HG03354 (cell line): ENCODE measurements at regions not wholly inside any gene's neighbourhood (a gene's known extent, or its start where the extent isn't known, plus 50 kb on each side); places are given as distances from the start of the nearest gene placed in this dataset.
"Not testable (repeated sequence)": the region's sequence is repeated elsewhere in the genome, so short reads cannot be mapped to it uniquely, and the experiment has no call there.

Experiments
- ATAC-seq: cut with Tn5 transposase; IDR thresholded peaks from one replicate; pipeline ENCODE4 v1.9.1; 2021; ENCODE audit warnings: mild to moderate bottlenecking; ENCODE audit not compliant: unreplicated experiment, poor library complexity, severe bottlenecking

DNA sequence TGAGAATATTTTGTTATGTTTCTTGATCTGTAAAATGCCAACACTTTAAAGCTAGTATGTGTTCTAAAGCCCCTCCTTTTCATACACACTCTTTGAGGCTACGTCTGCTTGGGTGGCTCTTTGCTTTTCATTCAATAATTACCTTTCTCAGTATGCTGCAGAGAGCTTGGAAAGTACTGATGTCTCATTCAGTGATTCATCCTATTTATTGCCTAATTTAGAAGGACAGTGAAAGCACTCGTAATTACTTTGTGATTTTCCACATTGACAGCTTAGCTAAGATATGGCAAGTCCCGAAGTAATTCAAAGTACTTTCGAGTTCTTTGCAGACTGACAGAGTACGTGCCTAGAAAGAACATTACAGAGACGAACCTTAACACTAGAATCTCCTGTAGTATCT, 57.2 kb downstream of the BMP15 start:
- no peak for ATAC-seq

DNA sequence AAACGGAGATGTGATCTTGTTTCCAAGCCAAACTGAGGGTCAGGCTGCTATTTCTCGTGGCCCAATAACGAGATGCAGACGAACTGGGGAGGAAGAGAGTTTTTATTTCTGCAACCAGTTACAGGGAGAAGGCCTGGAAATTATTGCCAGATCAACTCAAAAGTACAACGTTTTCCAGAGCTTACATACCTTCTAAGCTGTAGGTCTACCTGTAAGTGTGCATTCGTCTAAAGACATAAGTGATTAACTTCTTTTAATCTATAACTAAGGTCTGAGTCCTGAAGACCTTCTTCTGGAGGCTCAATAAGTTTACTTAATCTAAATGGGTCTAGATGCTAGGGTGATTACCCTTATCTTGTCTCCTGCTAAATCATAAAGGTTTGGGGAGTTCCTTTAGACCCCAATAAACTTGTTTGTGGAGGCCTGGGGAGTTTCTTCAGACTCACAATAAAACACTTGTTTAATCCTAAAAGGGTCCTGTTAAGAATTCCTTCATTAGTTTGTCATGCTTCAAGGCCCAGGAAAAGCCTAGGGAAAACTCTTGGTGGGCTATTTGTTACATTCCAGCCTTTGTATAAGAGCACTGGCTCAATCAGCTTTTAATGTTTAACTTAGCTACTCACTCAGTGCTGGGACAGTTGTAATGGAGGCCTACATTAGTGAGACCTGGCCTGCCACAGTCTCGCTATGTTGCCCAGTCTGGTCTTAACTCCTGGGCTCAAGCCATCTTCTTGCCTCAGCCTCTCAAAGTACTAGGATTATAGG, 58.5 kb downstream of the BMP15 start:
- ATAC-seq = not testable (repeated sequence)

DNA sequence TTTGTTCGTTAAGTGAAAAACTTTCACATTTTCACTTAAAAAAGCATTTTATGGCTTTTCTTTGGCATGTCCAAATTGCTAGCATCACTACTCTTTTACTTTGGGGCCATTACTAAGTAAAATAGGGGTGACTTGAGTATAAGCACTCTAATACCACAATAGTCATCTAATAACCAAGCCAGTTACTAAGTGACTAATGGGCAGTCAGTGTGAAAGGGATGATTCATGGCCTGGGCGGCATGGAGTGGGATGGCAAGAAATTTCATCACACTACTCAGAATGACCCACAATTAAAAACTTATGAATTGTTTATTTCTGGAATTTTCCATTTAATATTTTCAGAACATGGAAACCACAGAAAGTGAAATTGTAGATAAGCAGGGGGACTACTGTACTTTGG, 60.9 kb downstream of the BMP15 start:
- peak; percentile 86 for ATAC-seq

DNA sequence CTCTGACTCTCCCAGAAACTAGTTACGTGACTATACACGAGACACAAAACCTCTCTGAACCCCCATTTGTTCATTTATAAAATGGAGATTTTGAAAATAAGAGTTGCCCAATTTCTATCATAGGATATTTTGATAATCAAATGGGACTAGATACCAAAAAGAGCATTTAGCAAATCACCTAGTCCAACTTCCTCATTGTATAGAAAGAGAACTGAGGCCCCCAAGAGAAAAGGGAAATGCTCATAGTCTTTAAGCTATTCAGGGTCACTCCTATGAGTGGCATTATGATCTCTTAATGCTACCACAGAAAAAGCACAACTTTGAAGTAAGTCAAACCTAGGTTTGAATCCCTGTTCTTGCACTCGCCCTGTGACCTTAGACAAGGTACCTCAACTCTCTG, 62.7 kb downstream of the BMP15 start:
- ATAC-seq = no peak

DNA sequence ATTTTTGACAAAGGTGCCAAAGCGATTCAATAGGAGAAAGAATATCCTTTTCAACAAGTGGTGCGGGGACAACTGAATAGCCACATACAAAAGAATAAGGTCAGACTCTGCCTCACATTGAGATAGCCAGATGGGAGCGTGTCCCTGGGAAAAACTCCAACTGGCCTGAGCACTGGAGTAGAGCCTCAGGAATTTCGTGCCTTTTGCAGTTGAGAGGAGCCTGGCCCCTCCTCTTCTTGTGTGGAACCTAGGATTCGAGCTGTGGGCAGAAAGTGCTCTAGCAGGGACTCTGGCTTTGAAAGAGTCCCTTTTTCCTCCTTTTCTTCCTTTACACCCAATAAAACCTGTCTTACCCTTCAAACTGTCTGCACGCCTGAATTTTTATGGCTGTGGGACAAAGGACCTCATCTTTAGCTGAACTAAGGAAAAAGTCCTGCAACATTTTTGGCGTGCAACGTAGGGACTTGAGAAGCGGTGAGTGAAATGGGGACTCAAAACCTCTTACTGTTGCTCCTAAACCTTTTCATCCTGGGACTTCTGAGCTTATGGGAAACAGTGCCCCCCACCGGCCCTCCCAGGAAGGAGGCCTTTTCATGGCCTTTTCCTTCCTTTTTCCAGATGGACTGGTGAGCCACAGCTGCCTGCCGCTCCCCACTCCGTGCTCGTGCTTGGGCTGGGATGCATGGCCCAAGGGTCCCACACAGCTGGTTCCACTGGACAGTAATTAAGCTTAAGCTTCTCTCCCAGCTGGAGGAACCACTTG, 68.6 kb downstream of the BMP15 start:
- no peak for ATAC-seq

DNA sequence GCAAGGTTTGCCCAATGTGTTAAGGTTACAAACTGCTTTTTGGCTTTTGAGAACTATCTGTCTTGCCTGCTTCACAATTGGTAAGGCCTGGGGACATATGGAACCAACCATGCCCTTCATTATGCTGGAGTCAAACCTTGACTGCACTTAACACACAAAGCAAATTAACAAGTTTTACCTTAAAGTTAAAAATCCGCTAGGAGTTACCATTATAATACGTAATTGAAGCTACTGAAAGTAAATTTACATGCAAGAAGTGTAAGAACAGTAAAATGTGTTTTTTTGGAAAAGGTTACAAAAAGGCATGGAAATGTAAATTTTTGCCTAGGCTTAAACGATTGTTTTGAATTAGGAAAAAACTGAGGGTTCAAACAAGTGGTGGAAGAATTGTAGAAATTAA, 69.7 kb downstream of the BMP15 start:
- no peak for ATAC-seq

DNA sequence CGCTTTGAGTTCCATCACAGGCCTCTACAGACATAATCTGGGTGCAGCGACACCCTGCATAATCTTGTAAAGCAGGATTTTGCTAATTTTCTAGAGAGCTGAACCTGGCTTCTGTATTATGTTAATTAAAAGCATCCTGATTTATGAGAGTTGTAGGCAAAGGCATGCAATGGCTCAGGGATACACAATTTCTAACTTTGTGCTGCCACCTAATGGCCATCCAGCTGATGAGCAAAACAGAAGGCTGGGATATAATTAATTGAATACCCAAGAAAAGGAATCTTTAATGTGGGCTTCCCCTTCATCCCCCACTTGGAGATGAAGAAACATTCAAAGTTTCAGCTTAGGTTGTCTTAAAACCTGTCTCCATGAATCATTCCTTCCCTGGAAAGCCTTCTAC, 78.1 kb downstream of the BMP15 start:
- no peak for ATAC-seq

DNA sequence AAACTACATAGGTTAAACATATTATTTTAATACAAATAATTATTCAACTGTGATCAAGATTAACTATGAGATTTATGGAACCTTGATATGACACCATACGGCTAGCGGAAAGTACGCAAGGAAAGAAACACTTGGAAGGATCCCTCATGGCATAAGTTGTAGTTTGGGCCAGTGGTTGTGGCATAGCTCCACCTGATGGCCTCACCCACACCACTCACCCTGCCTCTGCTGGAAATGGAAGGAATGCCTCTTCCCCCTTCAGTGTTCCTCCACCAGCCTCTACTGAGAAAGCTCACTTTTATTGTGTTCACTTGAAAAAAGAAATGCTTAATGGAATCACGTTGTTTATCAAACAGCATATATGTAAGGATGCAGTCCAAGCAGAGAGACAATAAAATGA, 86.4 kb downstream of the BMP15 start:
- ATAC-seq = no peak

DNA sequence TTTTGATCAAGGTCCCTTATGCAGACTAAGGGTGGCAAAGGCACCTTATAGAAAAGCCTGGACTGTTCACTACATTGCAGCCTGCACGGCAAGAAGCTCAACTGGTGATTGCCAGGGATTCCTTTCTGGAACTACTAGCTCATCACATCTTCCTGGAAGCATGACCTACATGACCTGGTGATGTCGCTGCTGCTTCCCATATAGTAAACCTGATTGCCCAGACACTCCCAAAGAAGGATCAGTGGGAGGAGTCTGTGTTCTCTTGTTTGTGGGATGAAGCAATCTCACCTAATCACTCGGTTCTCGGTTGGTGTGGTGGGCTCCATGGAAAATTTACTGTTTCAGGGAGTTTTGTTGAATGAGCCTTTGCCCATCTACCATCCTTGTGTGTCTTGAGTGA, 89.8 kb downstream of the BMP15 start:
- ATAC-seq = not testable (repeated sequence)

DNA sequence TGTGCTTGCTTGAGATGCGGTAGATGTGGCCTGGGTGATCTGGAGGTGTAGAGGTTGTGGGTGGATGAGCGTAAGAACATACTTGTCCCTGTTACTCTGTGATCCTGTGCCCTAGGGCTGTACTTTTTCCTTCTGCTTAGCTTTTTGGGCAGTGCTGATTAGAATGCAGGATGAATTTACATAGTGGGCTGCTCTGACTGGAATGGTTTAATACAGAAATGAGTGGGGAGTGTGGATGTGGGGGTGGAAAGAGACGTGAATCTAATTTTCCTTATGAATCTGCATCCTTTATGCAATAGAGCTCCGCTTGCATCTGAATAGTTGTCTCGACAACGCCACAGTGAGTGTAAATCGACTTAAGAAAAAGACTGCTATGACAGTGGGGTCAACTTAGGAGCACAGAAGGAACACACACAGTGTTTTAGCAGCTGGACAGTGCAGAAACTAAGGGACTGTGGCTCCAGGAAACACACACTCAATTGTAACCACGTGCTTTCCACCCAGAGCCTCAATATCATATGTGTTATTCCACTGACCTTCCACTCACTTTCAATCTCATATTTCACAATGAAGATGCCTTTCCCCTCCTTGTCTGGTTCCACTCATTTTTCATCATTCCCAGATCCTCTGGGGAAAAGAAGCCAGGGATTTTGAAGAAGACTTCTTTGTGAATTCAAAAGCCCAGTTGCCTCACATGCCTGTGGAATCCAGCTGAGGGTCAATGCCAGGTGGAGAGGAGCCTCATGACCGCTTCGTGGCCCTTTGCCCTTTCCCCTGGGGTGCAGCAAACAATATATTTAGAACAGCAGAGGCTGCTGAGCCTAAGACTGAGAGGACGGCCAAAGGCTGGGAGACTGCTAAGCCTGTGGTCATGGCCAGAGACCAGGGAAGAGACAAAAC, 91.4 kb downstream of the BMP15 start:
- not testable (repeated sequence) for ATAC-seq

DNA sequence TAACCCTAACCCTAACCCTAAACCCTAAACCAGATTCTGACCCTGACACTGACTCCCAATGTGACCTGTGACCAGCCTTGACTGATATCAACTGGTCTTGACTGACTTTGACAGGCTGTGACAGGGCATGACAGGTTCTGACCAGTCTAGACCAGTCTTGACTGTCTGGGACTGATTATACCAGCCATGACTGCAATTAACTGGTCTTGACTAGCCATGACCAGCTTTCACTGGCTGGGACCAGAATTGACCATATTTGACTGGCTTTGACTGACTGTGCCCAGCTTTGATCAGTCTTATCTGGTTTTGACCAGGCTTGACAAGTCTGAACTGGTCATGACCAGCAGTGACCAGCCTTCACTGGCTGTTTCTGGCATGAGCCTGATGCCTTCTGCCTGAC, 95.5 kb downstream of the BMP15 start:
- no peak for ATAC-seq

DNA sequence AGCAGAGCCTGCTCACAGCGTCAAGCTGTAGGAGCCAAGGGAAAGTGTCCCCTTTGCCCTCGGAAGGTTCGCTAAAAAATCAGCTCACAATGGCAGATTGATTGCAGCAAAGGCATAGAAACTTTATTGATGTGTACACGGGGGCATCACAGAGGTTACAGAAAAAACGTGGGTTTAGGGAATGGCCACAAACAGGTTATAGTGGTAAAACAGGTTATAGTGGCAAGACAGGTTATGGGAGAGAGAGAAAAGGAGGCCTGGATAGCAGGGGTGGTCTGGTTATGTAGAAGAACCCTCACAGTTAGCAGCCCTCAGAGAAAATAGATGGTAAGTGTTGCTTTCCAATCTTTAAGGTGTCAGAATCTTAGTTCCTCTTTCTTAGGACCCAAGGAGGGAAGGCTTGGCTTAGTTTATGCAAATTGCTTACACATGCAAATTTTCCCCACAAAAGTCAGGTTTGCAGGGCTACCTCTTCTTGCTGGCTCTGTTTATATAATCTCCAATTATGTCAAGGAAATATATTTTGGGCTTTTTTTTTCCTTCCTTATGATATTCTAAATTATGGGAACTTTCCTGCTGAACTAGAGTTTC, 113.7 kb downstream of the BMP15 start:
- ATAC-seq = peak; percentile 93

DNA sequence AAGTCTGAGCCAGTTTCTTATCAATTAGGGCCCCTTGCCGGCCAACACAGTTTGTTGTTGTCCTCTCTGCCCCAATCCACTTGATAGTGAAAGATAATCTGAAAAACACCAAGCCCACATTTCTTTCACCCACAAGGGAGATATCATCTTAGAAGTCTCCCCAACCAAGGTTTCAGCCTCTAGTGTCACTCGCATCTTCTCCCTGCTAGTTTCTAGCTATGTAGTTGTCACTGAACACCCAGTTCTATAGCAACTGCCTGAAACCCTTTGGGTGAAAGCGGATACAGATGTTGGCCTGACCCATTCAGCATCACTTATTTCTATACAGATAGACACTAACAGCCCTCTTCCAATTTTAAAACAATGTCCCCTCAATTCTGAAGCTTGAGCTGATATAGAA, 116.3 kb downstream of the BMP15 start:
- no peak for ATAC-seq

DNA sequence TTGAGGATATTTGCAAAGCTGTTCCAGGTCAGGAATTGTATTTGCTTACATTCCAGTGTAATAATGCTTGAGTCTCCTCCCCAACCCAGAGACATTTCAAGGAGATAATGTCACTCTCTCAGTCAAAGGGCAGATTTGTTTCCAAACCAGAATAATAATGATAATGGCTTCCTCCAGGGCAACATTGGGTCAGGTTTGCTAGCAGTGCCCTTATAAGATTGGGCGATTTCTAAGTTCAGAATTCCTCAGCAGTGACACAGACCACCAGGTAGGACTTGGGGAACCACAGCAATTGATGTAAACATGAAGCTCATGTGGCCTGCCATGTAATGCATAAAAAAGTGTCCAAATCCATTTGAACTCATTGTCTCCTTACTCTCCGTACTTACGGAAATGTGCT, 125.2 kb downstream of the BMP15 start:
- no peak for ATAC-seq

DNA sequence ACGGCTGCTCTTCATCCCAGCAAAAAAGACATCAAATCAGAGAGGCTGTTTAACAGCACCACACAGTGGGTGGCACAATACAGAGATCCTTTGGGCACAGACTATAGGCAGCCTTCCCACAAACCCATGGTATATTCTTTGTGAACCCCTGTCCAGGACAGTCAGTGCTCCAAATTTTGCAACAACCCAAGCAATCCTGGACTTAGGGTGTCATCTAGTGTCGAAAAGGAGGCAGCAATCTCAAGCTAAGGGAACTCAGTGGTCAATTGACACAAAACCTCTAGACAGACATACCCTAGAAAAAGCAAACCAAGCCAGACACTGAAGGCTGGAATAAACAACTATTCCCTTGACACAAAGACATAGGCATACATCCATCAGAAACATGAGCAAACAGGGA, 137.4 kb downstream of the BMP15 start:
- ATAC-seq = no peak

DNA sequence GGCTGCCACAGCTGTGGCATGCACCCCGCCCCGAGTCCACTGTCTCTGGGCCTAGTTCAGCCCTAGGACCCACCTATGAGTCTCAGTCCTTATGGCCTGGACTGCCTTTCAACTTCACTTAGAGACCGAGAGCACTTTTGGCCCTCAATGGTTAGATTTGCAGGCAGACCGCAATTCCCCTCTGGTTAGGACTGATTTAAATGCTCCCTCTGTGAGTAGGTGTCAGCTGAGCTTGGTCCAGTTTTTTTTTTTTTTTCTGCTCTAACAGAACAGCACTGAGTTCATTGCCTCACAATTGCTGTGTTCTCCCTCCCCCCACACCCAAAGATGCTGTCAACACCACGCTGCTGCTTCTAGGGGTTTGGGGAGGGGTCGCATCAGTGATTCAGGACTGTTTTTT, 143.2 kb downstream of the BMP15 start:
- no peak for ATAC-seq

DNA sequence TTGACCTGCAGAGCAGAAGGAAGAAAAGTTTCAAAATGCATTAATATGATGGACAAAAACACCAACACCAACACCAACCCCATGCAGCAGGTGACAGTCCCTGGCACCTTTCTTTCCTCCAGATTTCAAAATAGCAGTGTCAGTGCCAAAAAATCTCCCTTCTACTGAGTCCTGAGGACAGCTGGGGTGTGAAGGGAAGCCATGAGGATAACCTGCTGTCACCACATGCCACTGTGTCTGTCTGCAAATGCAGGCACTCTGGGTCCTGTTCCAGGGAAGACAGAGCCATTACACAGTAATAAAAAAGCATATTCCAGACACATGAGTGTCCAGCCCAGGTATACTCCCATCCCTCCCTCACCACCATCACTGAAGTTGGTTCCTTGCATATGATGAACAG, 187.5 kb downstream of the BMP15 start:
- no peak for ATAC-seq

DNA sequence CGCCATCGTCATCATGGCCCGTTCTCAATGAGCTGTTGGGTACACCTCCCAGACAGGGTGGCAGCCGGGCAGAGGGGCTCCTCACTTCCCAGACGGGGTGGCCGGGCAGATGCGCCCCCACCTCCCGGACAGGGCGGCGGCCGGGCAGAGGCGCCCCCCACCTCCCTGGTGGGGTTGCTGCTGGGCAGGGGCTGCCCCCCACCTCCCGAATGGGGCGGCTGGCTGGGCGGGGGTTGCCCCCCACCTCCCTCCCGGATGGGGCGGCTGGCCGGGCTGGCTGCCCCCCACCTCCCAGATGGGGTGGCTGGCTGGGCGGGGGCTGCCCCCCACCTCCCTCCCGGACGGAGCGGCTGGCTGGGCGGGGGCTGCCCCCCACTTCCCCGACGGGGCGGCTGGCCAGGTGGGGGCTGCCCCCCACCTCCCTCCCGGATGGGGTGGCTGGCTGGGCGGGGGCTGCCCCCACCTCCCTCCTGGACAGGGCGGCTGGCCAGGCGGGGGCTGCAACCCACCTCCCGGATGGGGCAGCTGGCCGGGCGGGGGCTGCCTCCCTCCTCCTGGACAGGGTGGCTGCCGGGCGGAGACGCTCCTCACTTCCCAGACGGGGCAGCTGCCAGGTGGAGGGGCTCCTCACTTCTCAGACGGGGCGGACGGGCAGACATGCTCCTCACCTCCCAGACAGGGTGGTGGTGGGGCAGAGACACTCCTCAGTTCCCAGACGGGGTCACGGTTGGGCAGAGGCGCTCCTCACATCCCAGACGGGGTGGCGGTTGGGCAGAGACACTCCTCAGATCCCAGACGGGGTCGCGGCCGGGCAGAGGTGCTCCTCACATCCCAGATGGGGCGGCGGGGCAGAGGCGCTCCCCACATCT, 208.8 kb downstream of the BMP15 start:
- ATAC-seq = not testable (repeated sequence)

DNA sequence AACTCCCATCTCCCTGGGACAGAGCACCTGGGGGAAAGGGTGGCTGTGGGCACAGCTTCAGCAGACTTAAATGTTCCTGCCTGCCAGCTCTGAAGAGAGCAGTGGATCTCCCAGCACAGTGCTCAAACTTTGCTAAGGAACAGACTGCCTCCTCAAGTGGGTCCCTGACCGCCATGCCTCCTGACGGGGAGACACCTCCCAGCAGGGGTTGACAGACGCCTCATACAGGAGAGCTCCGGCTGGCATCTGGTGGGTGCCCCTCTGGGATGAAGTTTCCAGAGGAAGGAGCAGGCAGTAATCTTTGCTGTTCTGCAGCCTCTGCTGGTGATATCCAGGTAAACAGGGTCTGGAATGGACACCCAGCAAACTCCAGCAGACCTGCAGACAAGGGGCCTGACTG, 206.9 kb upstream of the NUDT10 start:
- not testable (repeated sequence) for ATAC-seq
